Glomerular visceral epithelial cell (primary cell): ENCODE measurements at regions not wholly inside any gene's neighbourhood (a gene's known extent, or its start where the extent isn't known, plus 50 kb on each side); places are given as distances from the start of the nearest gene placed in this dataset.
"Not testable (repeated sequence)": the region's sequence is repeated elsewhere in the genome, so short reads cannot be mapped to it uniquely, and the experiment has no call there.

Experiments used
- DNase-seq: peaks from one replicate; pipeline ENCODE4 v3.0.0-alpha.2; 2016; ENCODE audit errors: extremely low spot score

GRCh38 chr2:8495189-8495989, 186.5 kb upstream of the ID2 start:
- no peak for DNase-seq

- no peak for DNase-seq
Measured at GRCh38 chr2:8496079-8496478, 185.8 kb upstream of the ID2 start.

GRCh38 chr2:8496617-8497016, 185.2 kb upstream of the ID2 start:
- DNase-seq, result no peak

GRCh38 chr2:8498994-8499393, 182.9 kb upstream of the ID2 start:
- DNase-seq, result no peak

GRCh38 chr2:8500124-8501054, 181.5 kb upstream of the ID2 start:
- no peak for DNase-seq

GRCh38 chr2:8501061-8501720, 180.7 kb upstream of the ID2 start:
- DNase-seq, result no peak

- no peak for DNase-seq
Measured at GRCh38 chr2:8502316-8502715, 179.5 kb upstream of the ID2 start.

GRCh38 chr2:8505311-8505920, 176.4 kb upstream of the ID2 start:
- DNase-seq, result no peak

GRCh38 chr2:8506746-8507145, 175.1 kb upstream of the ID2 start:
- DNase-seq, result no peak

- no peak for DNase-seq
Measured at GRCh38 chr2:8508766-8509165, 173.1 kb upstream of the ID2 start.

GRCh38 chr2:8509621-8510020, 172.2 kb upstream of the ID2 start:
- no peak for DNase-seq

- DNase-seq, result not testable (repeated sequence)
Measured at GRCh38 chr2:8510055-8510454, 171.8 kb upstream of the ID2 start.

GRCh38 chr2:8510519-8510918, 171.3 kb upstream of the ID2 start:
- no peak for DNase-seq

GRCh38 chr2:8511868-8512612, 169.8 kb upstream of the ID2 start:
- peak; percentile 47 for DNase-seq

GRCh38 chr2:8513601-8514273, 168.1 kb upstream of the ID2 start:
- DNase-seq, result no peak

GRCh38 chr2:8514274-8514662, 167.6 kb upstream of the ID2 start:
- no peak for DNase-seq

- no peak for DNase-seq
Measured at GRCh38 chr2:8514796-8515758, 166.8 kb upstream of the ID2 start.

GRCh38 chr2:8515864-8516533, 165.9 kb upstream of the ID2 start:
- no peak for DNase-seq
